ENCODE measurements at regions not wholly inside any gene's neighbourhood (a gene's known extent, or its start where the extent isn't known, plus 50 kb on each side); places are given as distances from the start of the nearest gene placed in this dataset.

DNA sequence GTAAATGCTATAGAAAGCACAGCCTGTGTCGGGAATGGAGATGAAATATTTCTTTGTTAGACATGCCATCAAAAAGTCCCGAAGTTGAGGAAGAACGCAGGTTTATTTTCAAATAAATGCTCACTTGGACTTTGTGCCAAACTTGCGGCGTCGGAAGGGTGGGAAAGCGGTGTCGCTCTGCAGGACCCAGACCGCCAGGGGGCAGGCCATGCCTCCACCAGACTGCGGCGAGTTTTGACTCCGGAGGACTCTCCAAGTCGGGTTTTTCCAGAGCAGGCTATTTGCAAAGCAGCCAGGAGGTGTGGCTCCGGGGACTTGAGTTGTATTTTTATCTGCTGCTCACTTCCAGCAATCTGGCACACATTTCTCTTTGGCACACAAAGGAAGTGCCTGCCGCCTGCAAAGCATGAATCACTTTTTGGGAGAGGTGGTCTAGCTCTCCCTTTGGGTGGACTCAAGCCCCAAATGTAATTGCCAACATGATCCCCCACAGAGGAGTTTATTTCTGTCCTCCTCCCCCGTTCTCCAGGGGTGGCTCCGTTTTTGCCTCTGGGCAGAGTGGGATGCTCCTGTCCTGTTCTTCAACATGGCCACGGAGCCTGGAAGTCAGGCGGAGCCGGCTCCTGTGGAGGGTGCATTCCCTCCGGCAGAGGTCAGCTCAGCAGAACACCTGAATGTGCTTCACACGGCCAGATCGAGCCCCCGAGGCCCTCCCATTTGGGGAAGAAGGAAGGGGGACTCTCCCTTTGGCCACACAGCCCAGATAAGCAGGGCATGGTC is 82.3 kb upstream of the GPR26 start (continued):
- TF ChIP-seq ZNF503 (CRISPR knock-in tag; IDR thresholded peaks at IDR 0.05), result no peak
- no peak for TF ChIP-seq ZNF138 (CRISPR knock-in tag; IDR thresholded peaks at IDR 0.05; ENCODE audit: low read depth)
- TF ChIP-seq, protein P1, sequence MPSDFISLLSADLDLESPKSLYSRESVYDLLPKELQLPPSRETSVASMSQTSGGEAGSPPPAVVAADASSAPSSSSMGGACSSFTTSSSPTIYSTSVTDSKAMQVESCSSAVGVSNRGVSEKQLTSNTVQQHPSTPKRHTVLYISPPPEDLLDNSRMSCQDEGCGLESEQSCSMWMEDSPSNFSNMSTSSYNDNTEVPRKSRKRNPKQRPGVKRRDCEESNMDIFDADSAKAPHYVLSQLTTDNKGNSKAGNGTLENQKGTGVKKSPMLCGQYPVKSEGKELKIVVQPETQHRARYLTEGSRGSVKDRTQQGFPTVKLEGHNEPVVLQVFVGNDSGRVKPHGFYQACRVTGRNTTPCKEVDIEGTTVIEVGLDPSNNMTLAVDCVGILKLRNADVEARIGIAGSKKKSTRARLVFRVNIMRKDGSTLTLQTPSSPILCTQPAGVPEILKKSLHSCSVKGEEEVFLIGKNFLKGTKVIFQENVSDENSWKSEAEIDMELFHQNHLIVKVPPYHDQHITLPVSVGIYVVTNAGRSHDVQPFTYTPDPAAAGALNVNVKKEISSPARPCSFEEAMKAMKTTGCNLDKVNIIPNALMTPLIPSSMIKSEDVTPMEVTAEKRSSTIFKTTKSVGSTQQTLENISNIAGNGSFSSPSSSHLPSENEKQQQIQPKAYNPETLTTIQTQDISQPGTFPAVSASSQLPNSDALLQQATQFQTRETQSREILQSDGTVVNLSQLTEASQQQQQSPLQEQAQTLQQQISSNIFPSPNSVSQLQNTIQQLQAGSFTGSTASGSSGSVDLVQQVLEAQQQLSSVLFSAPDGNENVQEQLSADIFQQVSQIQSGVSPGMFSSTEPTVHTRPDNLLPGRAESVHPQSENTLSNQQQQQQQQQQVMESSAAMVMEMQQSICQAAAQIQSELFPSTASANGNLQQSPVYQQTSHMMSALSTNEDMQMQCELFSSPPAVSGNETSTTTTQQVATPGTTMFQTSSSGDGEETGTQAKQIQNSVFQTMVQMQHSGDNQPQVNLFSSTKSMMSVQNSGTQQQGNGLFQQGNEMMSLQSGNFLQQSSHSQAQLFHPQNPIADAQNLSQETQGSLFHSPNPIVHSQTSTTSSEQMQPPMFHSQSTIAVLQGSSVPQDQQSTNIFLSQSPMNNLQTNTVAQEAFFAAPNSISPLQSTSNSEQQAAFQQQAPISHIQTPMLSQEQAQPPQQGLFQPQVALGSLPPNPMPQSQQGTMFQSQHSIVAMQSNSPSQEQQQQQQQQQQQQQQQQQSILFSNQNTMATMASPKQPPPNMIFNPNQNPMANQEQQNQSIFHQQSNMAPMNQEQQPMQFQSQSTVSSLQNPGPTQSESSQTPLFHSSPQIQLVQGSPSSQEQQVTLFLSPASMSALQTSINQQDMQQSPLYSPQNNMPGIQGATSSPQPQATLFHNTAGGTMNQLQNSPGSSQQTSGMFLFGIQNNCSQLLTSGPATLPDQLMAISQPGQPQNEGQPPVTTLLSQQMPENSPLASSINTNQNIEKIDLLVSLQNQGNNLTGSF (CRISPR knock-in tag; IDR thresholded peaks at IDR 0.05), result no peak
- peak; percentile 62 for TF ChIP-seq STAG1 (CRISPR knock-in tag; IDR thresholded peaks at IDR 0.05)
- no peak for TF ChIP-seq ZNF225 (CRISPR knock-in tag; IDR thresholded peaks at IDR 0.05)
- TF ChIP-seq ZNF777 (CRISPR knock-in tag; IDR thresholded peaks at IDR 0.05), result peak; percentile 56
- no peak for TF ChIP-seq PCBP1 (IDR thresholded peaks at IDR 0.05; ENCODE audit: borderline replicate concordance, low read depth, low read length)
- no peak for TF ChIP-seq ZNF772 (CRISPR knock-in tag; IDR thresholded peaks at IDR 0.05)
- TF ChIP-seq ZNF891 (CRISPR knock-in tag; IDR thresholded peaks at IDR 0.05), result no peak
- no peak for TF ChIP-seq ZNF496 (CRISPR knock-in tag; IDR thresholded peaks at IDR 0.05; ENCODE audit: insufficient replicate concordance)
- no peak for TF ChIP-seq HMGA1 (CRISPR knock-in tag; conservative IDR thresholded peaks at IDR 0.05)
- TF ChIP-seq, protein P2, sequence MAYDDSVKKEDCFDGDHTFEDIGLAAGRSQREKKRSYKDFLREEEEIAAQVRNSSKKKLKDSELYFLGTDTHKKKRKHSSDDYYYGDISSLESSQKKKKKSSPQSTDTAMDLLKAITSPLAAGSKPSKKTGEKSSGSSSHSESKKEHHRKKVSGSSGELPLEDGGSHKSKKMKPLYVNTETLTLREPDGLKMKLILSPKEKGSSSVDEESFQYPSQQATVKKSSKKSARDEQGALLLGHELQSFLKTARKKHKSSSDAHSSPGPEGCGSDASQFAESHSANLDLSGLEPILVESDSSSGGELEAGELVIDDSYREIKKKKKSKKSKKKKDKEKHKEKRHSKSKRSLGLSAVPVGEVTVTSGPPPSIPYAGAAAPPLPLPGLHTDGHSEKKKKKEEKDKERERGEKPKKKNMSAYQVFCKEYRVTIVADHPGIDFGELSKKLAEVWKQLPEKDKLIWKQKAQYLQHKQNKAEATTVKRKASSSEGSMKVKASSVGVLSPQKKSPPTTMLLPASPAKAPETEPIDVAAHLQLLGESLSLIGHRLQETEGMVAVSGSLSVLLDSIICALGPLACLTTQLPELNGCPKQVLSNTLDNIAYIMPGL (CRISPR knock-in tag; IDR thresholded peaks at IDR 0.05; ENCODE audit: borderline replicate concordance in 1 of 2, low read depth in 1 of 2), result no peak
- no peak for TF ChIP-seq ZNF10 (CRISPR knock-in tag; IDR thresholded peaks at IDR 0.05; ENCODE audit: borderline replicate concordance, low read depth)
- no peak for TF ChIP-seq TEAD3 (CRISPR knock-in tag; optimal IDR thresholded peaks at IDR 0.05; ENCODE audit: borderline replicate concordance)

All from HepG2 (cell line).